Stimulated activated CD4-positive, alpha-beta T cell treated with anti-CD3 and anti-CD28 coated beads, TNF-alpha, amount 100 ng/mL, for 1 hour (primary cell): ENCODE measurements at regions not wholly inside any gene's neighbourhood (a gene's known extent, or its start where the extent isn't known, plus 50 kb on each side); places are given as distances from the start of the nearest gene placed in this dataset.

Experiments used
- DNase-seq, 3 donors: peaks; one replicate each; pipeline ENCODE4 v3.0.0-alpha.2; 2020; ENCODE audit warnings: low read depth in 3 of 3, low spot score in 1 of 3

DNA sequence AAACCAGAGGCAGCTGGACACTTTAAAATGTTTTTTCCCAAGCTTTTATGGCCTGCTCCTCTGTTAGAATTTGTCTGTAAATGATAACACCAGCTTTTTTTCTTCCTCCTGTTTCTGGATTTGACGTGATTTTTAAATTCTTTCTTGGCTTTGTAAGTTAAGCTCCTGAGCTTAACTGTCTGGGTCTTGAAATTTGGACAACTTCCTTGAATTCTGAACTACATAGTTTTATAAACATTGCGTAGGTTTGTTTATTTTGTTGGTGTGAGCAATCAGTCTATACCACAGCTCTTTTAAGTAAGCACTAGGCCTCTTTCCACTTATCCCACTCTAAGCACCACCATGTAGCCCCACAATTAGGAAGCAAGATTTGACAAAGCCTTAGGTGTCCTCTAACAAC, 144.4 kb upstream of the GUCY1A1 start:
- DNase-seq = no peak

- DNase-seq = no peak
These were observed 144.6 kb upstream of the MAP9 start for GRCh38 chr4:155521382-155521781.

GRCh38 chr4:155515444-155516075, 138.8 kb upstream of the MAP9 start:
- DNase-seq = no peak

DNA sequence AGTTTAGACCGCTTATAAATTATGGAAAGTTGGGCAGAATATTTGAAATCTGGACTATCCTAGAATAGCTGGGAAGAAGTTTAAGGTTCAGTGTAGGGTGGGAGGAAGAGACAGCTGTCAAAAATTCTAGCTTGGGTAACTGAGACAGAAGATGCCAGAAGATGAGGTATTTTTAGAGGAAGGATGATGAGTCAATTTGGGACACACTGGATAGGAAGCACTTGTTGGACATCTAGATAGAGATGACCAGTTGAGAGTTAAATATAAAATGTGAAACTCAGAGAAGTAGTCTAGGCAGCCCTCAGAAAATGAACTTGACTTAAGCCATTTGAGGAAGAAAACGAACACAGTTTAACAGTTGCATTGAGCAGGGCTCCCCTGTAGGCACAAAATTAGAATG, 137.9 kb upstream of the MAP9 start:
- DNase-seq = no peak

- no peak for DNase-seq
These were observed 136.1 kb upstream of the MAP9 start for GRCh38 chr4:155512817-155513216.

DNA sequence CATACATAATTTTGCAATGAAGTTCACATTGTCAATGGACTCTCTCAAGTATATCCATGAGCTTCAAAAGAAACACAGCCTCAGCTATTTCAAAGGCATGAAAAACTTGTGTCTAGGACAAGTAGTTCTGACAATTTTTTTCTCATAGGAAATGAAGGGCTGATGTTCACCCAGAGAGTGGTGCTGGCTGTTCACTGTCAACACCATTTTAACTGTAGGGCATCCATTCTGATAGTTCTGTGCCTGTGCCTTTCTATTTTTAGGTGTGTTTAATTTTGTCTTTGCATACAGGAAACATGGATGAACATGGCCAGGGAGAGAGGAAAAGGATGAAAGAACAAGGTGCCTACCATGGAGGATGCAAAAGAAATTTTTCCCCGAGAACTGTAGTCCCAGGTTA, 135.3 kb upstream of the MAP9 start:
- no peak for DNase-seq

- no peak for DNase-seq
These were observed 134.0 kb upstream of the MAP9 start for GRCh38 chr4:155510771-155511170.

- DNase-seq = no peak
These were observed 132.8 kb upstream of the MAP9 start for GRCh38 chr4:155509555-155509954.

DNA sequence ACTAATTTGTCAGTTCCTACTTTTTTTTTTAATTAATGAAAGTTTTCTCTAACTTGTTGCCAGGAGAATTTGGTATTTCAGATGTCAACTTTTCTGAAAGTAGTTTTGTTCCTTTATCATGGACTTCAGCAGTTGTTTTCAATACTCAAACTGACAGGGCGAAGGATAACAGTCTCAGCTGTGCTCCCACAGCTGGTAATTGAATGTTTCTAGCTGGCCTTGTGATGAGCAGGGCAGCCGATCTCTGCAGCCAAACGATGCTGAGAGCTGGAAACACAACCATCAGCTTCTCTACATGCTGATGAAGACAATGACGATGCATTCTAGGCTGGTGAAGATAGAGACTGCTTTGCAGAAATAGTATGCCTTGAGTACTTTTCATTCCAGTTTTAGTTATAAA, 130.0 kb upstream of the MAP9 start:
- DNase-seq = no peak

DNA sequence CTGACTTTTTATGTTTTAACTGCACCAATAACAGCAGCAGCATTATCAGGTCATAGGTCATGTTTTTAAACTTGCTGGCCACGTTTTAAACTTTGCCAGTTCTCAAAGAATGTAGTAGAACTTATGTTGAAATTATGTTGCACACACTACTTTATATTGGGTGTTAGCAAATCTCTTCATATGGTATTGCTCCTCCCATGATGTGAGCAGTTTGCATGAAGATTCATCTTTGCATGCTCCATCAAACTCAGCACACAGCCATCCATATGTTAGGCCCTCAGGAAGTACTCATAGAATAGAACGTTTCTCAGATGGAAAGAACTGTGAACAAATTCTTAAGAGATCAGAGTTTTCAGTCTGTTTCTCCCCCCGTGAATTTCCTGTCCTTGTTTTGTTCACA, 128.6 kb upstream of the MAP9 start:
- DNase-seq = no peak

- no peak for DNase-seq
These were observed 120.5 kb upstream of the MAP9 start for GRCh38 chr4:155497306-155497705.

DNA sequence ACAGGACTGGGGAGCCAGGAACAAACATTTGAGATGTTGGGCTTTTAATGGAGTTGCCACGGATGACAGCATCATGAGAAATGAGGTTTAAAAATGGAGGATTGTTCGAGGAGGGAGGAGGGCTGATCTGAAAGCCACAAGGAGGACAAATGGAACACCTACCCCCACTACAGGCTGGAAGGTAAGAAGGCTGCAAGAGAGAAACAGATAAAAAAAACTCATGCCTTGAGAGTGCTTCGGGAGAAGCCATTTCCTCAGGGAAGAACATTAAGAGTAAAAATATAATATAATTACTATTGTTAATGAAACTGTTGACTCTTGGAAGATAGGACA, 119.5 kb upstream of the MAP9 start:
- no peak for DNase-seq

DNA sequence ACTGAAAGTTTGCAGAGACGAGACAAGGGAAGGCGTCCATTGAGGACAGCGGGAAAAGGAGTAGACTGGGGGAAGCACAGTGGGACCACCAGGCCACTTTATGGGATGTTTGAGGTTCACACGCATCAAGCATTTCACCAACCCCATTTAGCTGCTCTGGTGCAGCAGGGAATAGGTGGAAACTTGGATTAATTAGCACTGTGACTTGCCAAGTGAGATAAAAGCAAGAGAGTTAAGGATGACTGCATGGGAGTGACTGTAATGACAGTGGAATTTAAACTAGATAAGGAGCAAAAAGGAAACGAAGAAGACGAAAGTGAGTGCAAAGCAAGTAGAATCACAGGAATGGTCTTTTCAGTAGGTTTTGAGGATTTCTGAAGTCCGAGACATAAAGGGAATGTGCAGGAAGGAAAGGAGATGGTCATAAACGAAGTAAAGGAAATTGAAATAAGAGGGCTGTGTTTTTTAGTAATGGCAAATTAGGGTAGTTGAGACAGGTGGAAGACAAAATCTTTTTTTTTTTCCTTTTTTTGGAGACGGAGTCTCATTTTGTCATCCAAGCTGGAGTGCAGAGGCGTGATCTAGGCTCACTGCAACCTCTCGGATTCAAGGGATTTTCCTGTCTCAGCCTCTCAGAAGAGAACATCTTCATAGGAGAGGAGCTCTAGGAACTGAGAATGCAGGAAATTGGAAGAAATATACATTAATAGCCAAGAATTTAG, 119.0 kb upstream of the MAP9 start:
- no peak for DNase-seq

DNA sequence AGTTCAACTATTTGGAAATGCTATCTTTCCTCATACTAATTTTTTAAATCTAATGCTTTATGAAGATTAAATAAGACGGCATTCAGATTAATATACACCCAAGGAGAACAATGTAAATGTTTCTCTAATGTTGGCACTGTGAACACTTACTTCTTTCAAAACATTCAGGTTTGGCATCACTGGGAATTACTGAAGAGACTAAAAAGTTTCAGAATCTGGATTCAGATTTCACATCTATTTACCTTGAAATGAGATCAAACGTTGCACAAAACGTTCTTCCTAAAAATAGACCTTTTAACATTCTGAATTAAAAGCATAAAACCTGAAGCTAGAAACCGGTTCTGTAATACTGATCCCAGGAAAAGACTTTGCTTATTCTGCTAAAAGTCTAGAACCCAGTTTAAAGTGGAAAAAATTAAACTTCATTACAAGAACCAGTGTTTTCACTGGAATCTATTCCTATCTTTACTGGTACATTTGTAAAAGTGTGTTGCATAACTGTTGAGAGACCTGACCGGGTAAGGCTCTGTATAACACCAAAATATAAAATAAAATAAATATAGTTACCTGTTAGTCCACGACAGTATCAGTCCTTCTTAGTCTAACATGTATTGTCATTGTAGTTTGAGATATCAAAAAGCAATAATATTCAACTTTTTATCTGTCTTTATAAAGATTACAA, 117.4 kb upstream of the MAP9 start:
- no peak for DNase-seq

DNA sequence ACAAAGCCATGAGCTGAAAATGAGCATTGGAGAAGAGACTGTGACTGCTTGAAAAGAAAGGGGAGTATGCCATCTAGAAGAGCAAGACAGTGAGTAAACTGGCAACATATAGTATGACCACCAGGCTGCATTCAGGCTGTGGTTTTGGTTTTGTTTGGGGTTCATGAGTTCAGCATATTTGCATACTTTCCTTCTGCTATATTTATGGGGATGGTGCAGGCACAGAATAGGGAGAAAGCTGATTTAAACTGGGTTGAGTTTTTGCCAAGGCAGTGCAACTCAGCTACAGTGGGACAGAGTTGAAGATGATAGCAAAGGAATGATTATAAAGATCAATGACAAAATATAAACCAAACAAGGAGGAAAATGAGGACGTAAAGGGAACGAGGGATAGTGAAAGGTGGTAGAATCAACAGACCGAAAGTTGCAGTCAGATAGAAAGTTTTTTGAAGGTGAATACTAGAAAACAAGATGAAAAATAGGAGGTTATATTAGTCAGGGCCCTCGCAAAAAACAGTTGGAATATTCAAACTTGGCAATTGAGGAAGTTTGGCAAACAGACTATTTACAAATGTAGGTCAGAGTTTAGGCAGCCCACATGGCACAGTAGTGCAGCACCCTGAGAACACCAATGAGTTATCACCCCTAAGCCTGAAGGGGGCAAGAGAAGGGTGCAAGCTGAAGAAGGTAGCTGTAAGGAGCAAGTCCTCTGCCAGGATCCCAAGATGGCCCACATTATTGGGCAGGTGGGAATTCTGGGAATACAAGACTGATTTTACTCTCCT, 114.8 kb upstream of the MAP9 start:
- no peak for DNase-seq

DNA sequence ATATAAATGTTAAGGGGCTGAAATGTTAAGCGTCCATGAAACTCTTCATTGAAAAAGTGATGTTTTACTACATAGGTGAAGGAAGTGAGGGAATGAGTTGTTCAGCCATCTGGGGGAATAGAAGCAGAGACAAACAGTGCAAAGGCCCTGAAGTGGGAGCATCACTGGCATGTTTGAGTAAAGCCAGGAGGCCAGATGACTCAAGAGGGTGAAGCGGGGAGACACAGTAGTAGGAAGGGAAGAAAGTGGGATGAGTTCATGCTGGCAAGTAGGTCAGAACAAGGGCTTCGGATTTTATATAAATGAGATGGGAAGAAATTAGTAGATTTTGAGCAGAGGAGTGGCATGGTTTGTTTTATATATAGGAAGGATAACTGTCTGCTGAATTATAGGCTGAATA, 112.5 kb upstream of the MAP9 start:
- no peak for DNase-seq

GRCh38 chr4:155488691-155489090, 111.9 kb upstream of the MAP9 start:
- DNase-seq = no peak

GRCh38 chr4:155487210-155487609, 110.4 kb upstream of the MAP9 start:
- DNase-seq = no peak

- no peak for DNase-seq
These were observed 104.4 kb upstream of the MAP9 start for GRCh38 chr4:155481150-155481549.

- no peak for DNase-seq
These were observed 103.1 kb upstream of the MAP9 start for GRCh38 chr4:155479835-155480234.

DNA sequence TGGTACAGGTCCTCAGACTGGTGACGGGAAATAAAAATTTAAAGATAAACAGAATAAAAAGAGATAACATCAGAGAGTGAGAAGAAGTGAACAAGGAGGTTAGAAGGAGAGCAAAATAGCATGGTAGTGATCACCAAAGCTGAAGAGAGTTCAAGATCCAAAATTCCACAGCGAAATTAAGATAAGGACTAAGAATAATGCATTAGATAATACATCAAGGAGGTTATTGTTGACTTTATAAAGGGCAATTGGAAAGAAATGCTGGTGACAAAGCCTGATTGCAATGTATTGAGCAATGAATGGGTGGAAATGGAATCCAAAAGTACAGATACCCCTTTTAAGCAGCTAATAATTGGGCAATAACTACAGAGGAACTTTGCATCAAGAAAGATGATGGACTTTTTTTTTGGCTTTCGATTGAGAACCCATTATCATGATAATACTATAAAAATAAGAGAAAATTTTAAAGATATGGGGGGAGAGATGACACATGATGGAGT, 101.6 kb upstream of the MAP9 start:
- no peak for DNase-seq

DNA sequence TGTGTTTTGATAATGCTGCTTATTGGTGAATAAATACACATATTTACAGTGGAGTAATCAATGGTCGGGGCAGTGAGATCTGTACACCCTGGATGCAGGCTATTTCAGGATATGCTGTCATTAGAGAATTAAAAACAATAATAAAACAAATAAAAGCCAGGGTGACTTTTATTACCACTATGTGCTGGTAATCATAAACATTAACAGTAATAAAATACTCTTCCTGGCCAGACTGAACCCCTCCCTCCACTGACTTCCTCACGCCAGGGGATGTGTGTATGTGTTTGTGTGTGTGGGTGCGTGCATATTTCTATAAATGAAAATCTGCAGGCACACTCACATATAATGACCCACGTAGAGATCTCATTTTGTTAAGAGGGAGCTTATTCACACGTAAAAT, 98.0 kb upstream of the MAP9 start:
- DNase-seq = no peak
